GM19455 (cell line): ENCODE measurements at regions not wholly inside any gene's neighbourhood (a gene's known extent, or its start where the extent isn't known, plus 50 kb on each side); places are given as distances from the start of the nearest gene placed in this dataset.

Experiments used
- ATAC-seq: cut with Tn5 transposase; IDR thresholded peaks from one replicate; pipeline ENCODE4 v1.9.1; 2021; ENCODE audit not compliant: unreplicated experiment

GRCh38 chr2:118350621-118351020 lies 262.4 kb downstream of the INSIG2 start:
- ATAC-seq = no peak

GRCh38 chr2:118349365-118349764 lies 261.1 kb downstream of the INSIG2 start:
- ATAC-seq = no peak

- no peak for ATAC-seq
These were observed 260.2 kb downstream of the INSIG2 start for GRCh38 chr2:118348380-118349034.

- ATAC-seq = no peak
These were observed 257.2 kb downstream of the INSIG2 start for GRCh38 chr2:118345465-118345864.

- ATAC-seq = no peak
These were observed 251.8 kb downstream of the INSIG2 start for GRCh38 chr2:118340103-118340502.

- no peak for ATAC-seq
These were observed 251.1 kb downstream of the INSIG2 start for GRCh38 chr2:118339386-118339785.

GRCh38 chr2:118333664-118334063 lies 245.4 kb downstream of the INSIG2 start:
- no peak for ATAC-seq

- no peak for ATAC-seq
These were observed 237.2 kb downstream of the INSIG2 start for GRCh38 chr2:118325321-118325955.

GRCh38 chr2:118322406-118322805 lies 234.1 kb downstream of the INSIG2 start:
- no peak for ATAC-seq

- ATAC-seq = no peak
These were observed 233.3 kb downstream of the INSIG2 start for GRCh38 chr2:118321432-118322105.

- no peak for ATAC-seq
These were observed 232.4 kb downstream of the INSIG2 start for GRCh38 chr2:118320658-118321057.

GRCh38 chr2:118320196-118320595 lies 231.9 kb downstream of the INSIG2 start:
- no peak for ATAC-seq

- ATAC-seq = no peak
These were observed 231.0 kb downstream of the INSIG2 start for GRCh38 chr2:118319271-118319684.

- no peak for ATAC-seq
These were observed 227.3 kb downstream of the INSIG2 start for GRCh38 chr2:118315606-118316005.

GRCh38 chr2:118312969-118313756 lies 224.9 kb downstream of the INSIG2 start:
- no peak for ATAC-seq

GRCh38 chr2:118310681-118311429 lies 222.6 kb downstream of the INSIG2 start:
- ATAC-seq = no peak

GRCh38 chr2:118309946-118310680 lies 221.8 kb downstream of the INSIG2 start:
- no peak for ATAC-seq

GRCh38 chr2:118309257-118309945 lies 221.1 kb downstream of the INSIG2 start:
- ATAC-seq = no peak

- no peak for ATAC-seq
These were observed 219.6 kb downstream of the INSIG2 start for GRCh38 chr2:118307864-118308263.
